SK-N-MC (cell line): ENCODE measurements at regions not wholly inside any gene's neighbourhood (a gene's known extent, or its start where the extent isn't known, plus 50 kb on each side); places are given as distances from the start of the nearest gene placed in this dataset.

ENCODE experiments used
- DNase-seq: peaks from one replicate; pipeline ENCODE4 v3.0.0-alpha.2; 2011; ENCODE audit warnings: low read depth, low spot score
- H3K27ac ChIP-seq: fragments of 200-600 bp; sonication (generic); 2 replicates; pipeline ENCODE4 v1.5.1; 2016; ENCODE audit warnings: mixed run types
- H3K36me3 ChIP-seq: fragments of 200-600 bp; sonication (generic); 2 replicates; pipeline ENCODE4 v1.6.1; 2017; ENCODE audit warnings: antibody characterized with exemption, low read length, mixed read lengths; ENCODE audit not compliant: insufficient read depth
- H3K4me3 ChIP-seq: fragments of 200-600 bp; sonication (generic); 2 replicates; pipeline ENCODE4 v1.5.1; 2016
- H3K9ac ChIP-seq: fragments of 200-600 bp; sonication (generic); 2 replicates; pipeline ENCODE4 v1.8.0; 2017; ENCODE audit warnings: mixed run types, mixed read lengths; ENCODE audit not compliant: insufficient read length
- H3K9me3 ChIP-seq: fragments of 200-600 bp; sonication (generic); 2 replicates; pipeline ENCODE4 v1.6.1; 2017; ENCODE audit warnings: low read depth, mild to moderate bottlenecking, antibody characterized with exemption, low read length, moderate library complexity, mixed read lengths
- EZH2 ChIP-seq: fragments of 200-600 bp; sonication (generic); IDR thresholded peaks from one replicate; pipeline ENCODE4 v1.6.1; 2017; ENCODE audit warnings: antibody characterized with exemption
- FOXP2 ChIP-seq: optimal IDR thresholded peaks from 2 replicates; pipeline ENCODE3; 2011; ENCODE audit warnings: mild to moderate bottlenecking, moderate library complexity; ENCODE audit not compliant: insufficient read depth; ENCODE audit errors: extremely low read length, control extremely low read depth
- POLR2AphosphoS5 ChIP-seq: IDR thresholded peaks from 2 replicates; pipeline ENCODE4 v1.6.1; 2012; ENCODE audit warnings: mild to moderate bottlenecking, low read depth, low read length, borderline replicate concordance

DNA sequence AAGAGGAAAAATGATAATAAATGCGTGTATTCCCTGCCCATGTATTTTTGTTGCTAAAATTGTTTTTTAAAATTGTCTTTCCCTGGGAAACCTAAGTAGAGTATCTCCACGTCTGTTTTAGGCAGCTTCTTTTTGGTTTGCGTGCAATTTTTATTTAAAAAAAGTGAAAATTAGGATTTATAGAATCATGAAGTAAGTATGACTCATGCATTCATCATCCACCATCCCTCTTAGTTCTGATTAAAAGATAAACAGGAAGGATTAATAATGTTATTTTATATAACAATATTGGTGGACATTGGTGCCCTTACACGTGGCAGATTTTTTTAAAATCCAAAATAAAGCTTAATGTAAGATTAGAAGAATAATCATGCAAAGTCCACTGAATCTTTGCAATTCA is 358.7 kb downstream of the MED10 start:
- no peak overlapping the region for H3K27ac ChIP-seq
- no peak overlapping the region for H3K9ac ChIP-seq
- TF ChIP-seq EZH2 (no peak), FOXP2 (no peak), POLR2AphosphoS5 (no peak)
- no peaks in the 10 kb centered on the region for H3K36me3 ChIP-seq
- H3K9me3 ChIP-seq = no peaks in the 10 kb centered on the region
- DNase-seq = no peak
- H3K4me3 ChIP-seq = no peak overlapping the region

DNA sequence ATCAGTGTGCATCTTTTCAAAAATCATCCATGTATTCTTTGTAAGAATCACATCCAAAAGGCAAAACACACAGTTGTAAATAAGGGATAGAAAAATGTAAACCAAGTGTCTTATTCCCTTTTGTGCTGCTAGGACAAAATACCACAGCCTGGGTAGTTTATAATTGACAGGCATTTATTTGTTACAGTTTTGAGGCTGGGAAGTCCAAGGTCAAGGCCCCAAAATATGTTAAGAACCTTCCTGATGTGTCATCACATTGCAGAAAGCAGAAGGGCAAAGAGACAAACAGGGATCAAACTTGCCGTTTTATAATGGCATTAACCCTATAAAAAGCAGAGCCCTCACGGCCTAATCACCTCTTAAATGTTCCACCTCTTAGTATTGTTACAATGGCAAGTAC is 364.8 kb downstream of the MED10 start:
- TF ChIP-seq POLR2AphosphoS5 = no peak
- H3K9me3 ChIP-seq = no peaks in the 10 kb centered on the region

DNA sequence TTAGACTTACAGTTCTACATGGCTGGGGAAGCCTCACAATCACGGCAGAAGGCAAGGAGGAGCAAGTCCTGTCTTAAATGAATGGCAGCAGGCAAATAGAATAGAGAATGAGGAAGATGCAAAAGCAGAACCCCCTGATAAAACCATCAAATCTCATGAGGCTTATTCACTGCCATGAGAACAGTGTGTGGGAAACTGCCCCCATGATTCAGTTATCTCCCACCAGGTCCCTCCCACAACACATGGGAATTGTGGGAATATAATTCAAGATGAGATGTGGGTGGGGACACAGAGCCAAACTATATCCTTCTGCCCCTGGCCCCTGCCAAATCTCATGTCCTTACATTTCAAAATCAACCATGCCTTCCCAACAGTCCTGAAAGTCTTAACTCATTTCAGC is 367.1 kb downstream of the MED10 start:
- Histone ChIP-seq H3K27ac (no peak overlapping the region), H3K9ac (no peak overlapping the region), H3K9me3 (no peaks in the 10 kb centered on the region), H3K4me3 (no peak overlapping the region), H3K36me3 (no peaks in the 10 kb centered on the region)
- TF ChIP-seq FOXP2 = no peak
- TF ChIP-seq EZH2 = no peak
- no peak for TF ChIP-seq POLR2AphosphoS5
- DNase-seq = no peak

More for the DNA sequence above, 364.8 kb downstream of the MED10 start:
- Histone ChIP-seq H3K36me3 (no peaks in the 10 kb centered on the region), H3K27ac (no peak overlapping the region), H3K9ac (no peak overlapping the region), H3K4me3 (no peak overlapping the region)
- no peak for DNase-seq

DNA sequence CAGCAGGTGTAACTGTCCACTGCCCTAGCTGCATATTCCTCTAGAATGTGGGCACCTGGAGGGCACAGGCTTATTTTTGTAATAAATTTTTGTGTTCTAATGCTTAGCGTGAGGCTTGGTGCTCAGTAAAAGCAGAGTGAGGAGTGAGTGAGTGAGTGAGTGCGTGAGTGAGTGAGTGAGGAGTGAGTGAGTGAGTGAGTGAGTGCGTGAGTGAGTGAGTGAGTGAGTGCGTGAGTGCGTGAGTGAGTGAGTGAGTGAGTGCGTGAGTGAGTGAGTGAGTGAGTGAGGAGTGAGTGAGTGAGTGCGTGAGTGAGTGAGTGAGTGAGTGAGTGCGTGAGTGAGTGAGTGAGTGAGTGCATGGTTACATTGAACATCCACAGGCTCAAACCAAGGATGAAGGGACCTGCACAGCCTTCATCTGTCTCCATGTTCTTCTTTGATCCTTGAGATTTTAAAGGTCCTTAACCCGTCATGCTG is 371.5 kb downstream of the MED10 start:
- no peaks in the 10 kb centered on the region for H3K36me3 ChIP-seq
- no peaks in the 10 kb centered on the region for H3K9me3 ChIP-seq
- no peak for DNase-seq
- no peak overlapping the region for H3K9ac ChIP-seq
- H3K27ac ChIP-seq = no peak overlapping the region
- H3K4me3 ChIP-seq = no peak overlapping the region
- TF ChIP-seq EZH2 = no peak
- TF ChIP-seq POLR2AphosphoS5 = no peak
- no peak for TF ChIP-seq FOXP2

DNA sequence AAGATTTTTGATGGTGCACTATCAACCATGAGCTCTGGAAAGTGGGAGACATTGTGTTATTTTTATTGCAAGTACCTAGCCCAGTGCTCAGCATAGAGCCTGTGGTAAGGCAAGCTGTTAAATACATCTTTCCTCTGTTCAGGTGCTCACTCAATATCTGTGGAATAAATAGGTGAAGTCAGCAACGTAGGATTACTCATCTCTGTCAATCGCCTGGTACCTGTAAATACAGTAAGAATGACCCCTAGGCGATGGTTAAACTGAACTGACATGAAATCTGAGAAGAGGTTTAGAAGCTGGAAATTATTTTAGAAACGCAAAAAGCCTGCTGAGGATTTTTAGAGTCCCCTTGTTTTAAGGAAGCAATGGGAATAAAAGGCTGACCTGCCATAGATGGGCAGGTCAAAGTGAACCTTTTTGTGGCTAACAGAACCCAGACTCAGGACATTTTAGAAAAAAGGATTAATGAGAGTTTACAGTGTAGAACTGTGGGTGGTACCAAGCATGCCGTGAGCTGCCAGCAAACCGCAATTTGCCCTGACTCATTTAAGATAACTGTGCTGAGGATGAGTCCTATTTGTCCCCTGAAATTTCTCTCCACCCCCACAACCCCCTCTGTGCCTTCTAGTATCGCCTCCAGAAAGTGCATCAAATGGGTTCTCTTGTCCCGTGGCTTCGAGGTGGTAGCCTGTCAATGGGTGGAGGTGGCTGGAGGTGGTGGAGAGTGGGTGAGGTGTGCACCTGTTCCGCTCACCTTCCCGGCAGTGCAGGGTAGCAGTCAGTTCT is 375.1 kb downstream of the MED10 start:
- H3K9me3 ChIP-seq = no peaks in the 10 kb centered on the region
- TF ChIP-seq POLR2AphosphoS5 (no peak), FOXP2 (no peak)
- H3K27ac ChIP-seq = no peak overlapping the region
- H3K9ac ChIP-seq = no peak overlapping the region
- DNase-seq = no peak
- H3K36me3 ChIP-seq = no peaks in the 10 kb centered on the region
- no peak overlapping the region for H3K4me3 ChIP-seq

DNA sequence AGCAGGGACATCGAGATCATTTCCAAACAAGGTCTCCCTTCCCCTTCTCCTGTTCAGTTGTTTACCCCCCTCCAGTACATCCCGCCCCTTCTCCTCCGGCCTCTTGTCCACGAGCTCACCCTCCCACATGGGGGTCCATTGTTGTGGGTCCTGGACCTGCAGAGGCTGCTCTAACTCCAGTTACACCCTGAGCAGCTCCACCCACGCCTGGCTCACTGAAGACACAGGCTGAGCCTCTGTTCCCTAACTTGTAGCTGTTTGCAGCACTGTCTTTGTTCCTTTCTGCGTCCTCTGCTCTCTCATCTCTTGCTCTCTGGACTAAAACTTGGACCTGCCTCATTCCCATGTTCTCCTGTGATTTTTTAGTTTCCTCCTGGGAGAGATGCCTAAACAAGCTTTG is 377.5 kb downstream of the MED10 start:
- no peak overlapping the region for H3K4me3 ChIP-seq
- TF ChIP-seq FOXP2 = no peak
- TF ChIP-seq EZH2 = no peak
- TF ChIP-seq POLR2AphosphoS5 = no peak
- no peaks in the 10 kb centered on the region for H3K36me3 ChIP-seq
- no peak for DNase-seq
- no peak overlapping the region for H3K9ac ChIP-seq
- no peaks in the 10 kb centered on the region for H3K9me3 ChIP-seq
- no peak overlapping the region for H3K27ac ChIP-seq

DNA sequence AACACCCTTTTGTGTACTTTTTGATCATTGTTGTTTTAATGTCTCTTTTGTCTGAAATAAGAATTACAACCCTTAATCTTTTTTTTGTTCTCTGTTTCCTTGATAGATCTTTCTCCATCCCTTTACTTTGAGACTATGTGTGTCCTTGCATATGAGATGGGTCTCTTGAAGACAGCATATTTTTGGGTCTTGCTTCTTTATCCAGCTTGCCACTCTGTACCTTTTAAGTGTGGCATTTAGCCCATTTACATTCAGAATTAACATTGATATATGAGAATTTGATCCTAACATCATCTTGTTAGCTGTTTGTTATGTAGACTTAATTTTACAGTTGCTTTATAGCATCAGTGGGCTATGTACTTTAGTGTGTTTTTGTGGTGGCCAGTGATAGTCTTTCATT is 382.5 kb downstream of the MED10 start:
- TF ChIP-seq EZH2 (no peak), FOXP2 (no peak), POLR2AphosphoS5 (no peak)
- no peaks in the 10 kb centered on the region for H3K36me3 ChIP-seq
- H3K27ac ChIP-seq = no peak overlapping the region
- H3K4me3 ChIP-seq = no peak overlapping the region
- H3K9me3 ChIP-seq = no peaks in the 10 kb centered on the region
- DNase-seq = no peak
- no peak overlapping the region for H3K9ac ChIP-seq

DNA sequence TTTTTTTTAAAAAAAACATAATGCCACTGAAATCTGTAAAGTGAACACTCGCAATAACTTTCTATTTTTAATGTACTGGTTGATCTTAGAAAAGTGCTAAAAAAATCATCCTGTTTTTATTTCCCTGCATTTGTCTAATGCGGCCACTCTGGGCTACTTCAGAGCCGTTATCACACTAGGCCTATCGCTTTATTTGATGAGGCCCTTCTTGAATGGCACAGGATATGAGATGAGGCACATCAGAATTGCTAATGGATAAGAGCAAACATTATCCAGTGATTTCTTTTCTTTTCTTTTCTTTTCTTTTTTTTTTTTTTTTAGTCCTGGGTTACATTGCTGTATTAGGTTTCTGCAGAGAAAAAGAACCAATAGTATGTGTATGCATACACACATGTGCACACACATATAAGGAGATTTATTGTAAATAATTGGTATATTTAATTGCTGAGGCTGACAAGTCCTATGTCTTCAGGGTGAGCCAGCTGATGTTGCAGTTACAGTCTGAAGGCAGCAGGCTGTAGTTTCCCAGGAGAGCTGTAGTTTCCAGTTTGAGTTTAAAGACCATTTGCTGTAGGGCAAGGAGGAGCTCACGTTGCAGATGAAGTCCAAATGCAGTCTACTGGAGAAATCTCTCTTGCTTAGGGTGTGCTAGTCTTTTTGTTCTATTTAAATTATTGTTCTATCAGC is 391.7 kb downstream of the MED10 start:
- TF ChIP-seq POLR2AphosphoS5 (no peak), EZH2 (no peak), FOXP2 (no peak)
- Histone ChIP-seq H3K36me3 (no peaks in the 10 kb centered on the region), H3K9ac (no peak overlapping the region), H3K9me3 (no peaks in the 10 kb centered on the region), H3K27ac (no peak overlapping the region), H3K4me3 (no peak overlapping the region)
- DNase-seq = no peak
